Activated B cell treated with CpG ODN at 0.5 μM for 24 hours (primary cell): ENCODE measurements at regions not wholly inside any gene's neighbourhood (a gene's known extent, or its start where the extent isn't known, plus 50 kb on each side); places are given as distances from the start of the nearest gene placed in this dataset.
"Not testable (repeated sequence)": the region's sequence is repeated elsewhere in the genome, so short reads cannot be mapped to it uniquely, and the experiment has no call there.

Source experiments
- ATAC-seq: fragments of 200-7000 bp; cut with Tn5 transposase; one replicate; pipeline ENCODE4 v1.10.0; 2021; ENCODE audit warnings: low read depth, mild to moderate bottlenecking, moderate library complexity
- CTCF ChIA-PET: fragments of 350-600 bp; sonication (Branson Sonifier 250); formaldehyde crosslinking; loops from one replicate; lab custom pipeline; 2021; ENCODE audit warnings: antibody characterized with exemption; lab: Charles Lee
- POLR2A ChIA-PET: fragments of 350-600 bp; sonication (Branson Sonifier 250); formaldehyde crosslinking; loops from one replicate; lab custom pipeline; 2021; ENCODE audit warnings: antibody characterized with exemption; lab: Charles Lee
- DNase-seq: peaks from one replicate; pipeline ENCODE4 v3.0.0; 2022
- H3K27ac Mint-ChIP-seq: one replicate; pipeline ENCODE4 v1.8.0; 2020; ENCODE audit warnings: mixed read lengths
- H3K27me3 Mint-ChIP-seq: one replicate; pipeline ENCODE4 v1.8.0; 2021; ENCODE audit warnings: mixed read lengths
- H3K36me3 Mint-ChIP-seq: one replicate; pipeline ENCODE4 v1.8.0; 2021; ENCODE audit warnings: low read depth, mixed read lengths
- H3K4me1 Mint-ChIP-seq: one replicate; pipeline ENCODE4 v1.8.0; 2021; ENCODE audit warnings: mixed read lengths
- H3K4me3 Mint-ChIP-seq: one replicate; pipeline ENCODE4 v1.8.0; 2020; ENCODE audit warnings: mild to moderate bottlenecking, mixed read lengths
- H3K9me3 Mint-ChIP-seq: one replicate; pipeline ENCODE4 v1.8.0; 2020; ENCODE audit warnings: mixed read lengths
- intact Hi-C: fragments of 100-400 bp; cut with micrococcal nuclease; formaldehyde crosslinking; loops from one replicate; pipeline ENCODE4 v1.15.1; 2024
- TF ChIP-seq, protein P1 (sequence below): fragments of 200-600 bp; IDR thresholded peaks from one replicate; pipeline ENCODE4 v1.8.0; 2022; ENCODE audit warnings: antibody characterized with exemption, mild to moderate bottlenecking

DNA sequence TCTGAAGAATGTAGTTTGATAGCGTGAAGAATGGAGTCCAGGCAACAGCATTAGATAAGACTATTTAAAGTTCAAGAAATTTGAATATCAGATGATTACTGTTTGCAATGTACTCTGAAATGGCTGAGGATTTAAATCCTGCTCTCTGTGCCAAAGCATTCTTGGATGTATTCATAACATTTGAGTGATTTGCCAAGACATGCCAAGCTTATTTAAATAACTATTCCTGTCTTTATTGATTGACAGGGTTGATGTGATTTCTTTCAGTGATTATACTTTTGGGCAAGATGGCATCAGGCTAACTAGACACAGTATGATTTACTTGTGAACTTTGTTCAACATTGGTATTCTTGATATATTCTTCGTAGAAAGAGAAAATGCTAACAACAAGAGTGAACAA, 168.7 kb downstream of the GNAI1 start:
- Mint-ChIP-seq H3K4me3 (no peak overlapping the region), H3K36me3 (no peaks in the 10 kb centered on the region), H3K27me3 (no peaks in the 10 kb centered on the region), H3K4me1 (no peaks in the 10 kb centered on the region), H3K9me3 (peaks cover 5% of the 10 kb centered on the region), H3K27ac (no peak overlapping the region)
- ATAC-seq: no peak
- TF ChIP-seq, protein P1, sequence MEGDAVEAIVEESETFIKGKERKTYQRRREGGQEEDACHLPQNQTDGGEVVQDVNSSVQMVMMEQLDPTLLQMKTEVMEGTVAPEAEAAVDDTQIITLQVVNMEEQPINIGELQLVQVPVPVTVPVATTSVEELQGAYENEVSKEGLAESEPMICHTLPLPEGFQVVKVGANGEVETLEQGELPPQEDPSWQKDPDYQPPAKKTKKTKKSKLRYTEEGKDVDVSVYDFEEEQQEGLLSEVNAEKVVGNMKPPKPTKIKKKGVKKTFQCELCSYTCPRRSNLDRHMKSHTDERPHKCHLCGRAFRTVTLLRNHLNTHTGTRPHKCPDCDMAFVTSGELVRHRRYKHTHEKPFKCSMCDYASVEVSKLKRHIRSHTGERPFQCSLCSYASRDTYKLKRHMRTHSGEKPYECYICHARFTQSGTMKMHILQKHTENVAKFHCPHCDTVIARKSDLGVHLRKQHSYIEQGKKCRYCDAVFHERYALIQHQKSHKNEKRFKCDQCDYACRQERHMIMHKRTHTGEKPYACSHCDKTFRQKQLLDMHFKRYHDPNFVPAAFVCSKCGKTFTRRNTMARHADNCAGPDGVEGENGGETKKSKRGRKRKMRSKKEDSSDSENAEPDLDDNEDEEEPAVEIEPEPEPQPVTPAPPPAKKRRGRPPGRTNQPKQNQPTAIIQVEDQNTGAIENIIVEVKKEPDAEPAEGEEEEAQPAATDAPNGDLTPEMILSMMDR: no peak
- intact Hi-C loops: no loop called here
- ChIA-PET POLR2A (no interaction called here), CTCF (no interaction called here)
- no peak for DNase-seq

- no peaks in the 10 kb centered on the region for H3K4me1 Mint-ChIP-seq
- ChIA-PET CTCF (no interaction called here), POLR2A (no interaction called here)
- no peaks in the 10 kb centered on the region for H3K27me3 Mint-ChIP-seq
- no peak overlapping the region for H3K4me3 Mint-ChIP-seq
- no peaks in the 10 kb centered on the region for H3K36me3 Mint-ChIP-seq
- no peak overlapping the region for H3K27ac Mint-ChIP-seq
- peaks cover 5% of the 10 kb centered on the region for H3K9me3 Mint-ChIP-seq
- intact Hi-C loops: no loop called here
- DNase-seq (no peak), ATAC-seq (no peak)
- TF ChIP-seq, protein P1: no peak
Measured at GRCh38 chr7:80302636-80303035, 168.0 kb downstream of the GNAI1 start.

- ATAC-seq (no peak), DNase-seq (no peak)
- no peaks in the 10 kb centered on the region for H3K27me3 Mint-ChIP-seq
- H3K27ac Mint-ChIP-seq: no peak overlapping the region
- no peak overlapping the region for H3K4me3 Mint-ChIP-seq
- H3K36me3 Mint-ChIP-seq: no peaks in the 10 kb centered on the region
- no peaks in the 10 kb centered on the region for H3K4me1 Mint-ChIP-seq
- POLR2A ChIA-PET: no interaction called here
- TF ChIP-seq, protein P1: no peak
- intact Hi-C loops: no loop called here
- peaks cover 7% of the 10 kb centered on the region for H3K9me3 Mint-ChIP-seq
- CTCF ChIA-PET: no interaction called here
Measured at GRCh38 chr7:80302078-80302477, 167.4 kb downstream of the GNAI1 start.

GRCh38 chr7:80298201-80298600, 163.6 kb downstream of the GNAI1 start:
- peaks cover 18% of the 10 kb centered on the region for H3K9me3 Mint-ChIP-seq
- ATAC-seq (no peak), DNase-seq (no peak)
- intact Hi-C loops: no loop called here
- H3K36me3 Mint-ChIP-seq: no peaks in the 10 kb centered on the region
- no peak overlapping the region for H3K4me3 Mint-ChIP-seq
- TF ChIP-seq, protein P1: no peak
- no peak overlapping the region for H3K27ac Mint-ChIP-seq
- H3K4me1 Mint-ChIP-seq: no peaks in the 10 kb centered on the region
- no peaks in the 10 kb centered on the region for H3K27me3 Mint-ChIP-seq
- ChIA-PET CTCF (no interaction called here), POLR2A (no interaction called here)

DNA sequence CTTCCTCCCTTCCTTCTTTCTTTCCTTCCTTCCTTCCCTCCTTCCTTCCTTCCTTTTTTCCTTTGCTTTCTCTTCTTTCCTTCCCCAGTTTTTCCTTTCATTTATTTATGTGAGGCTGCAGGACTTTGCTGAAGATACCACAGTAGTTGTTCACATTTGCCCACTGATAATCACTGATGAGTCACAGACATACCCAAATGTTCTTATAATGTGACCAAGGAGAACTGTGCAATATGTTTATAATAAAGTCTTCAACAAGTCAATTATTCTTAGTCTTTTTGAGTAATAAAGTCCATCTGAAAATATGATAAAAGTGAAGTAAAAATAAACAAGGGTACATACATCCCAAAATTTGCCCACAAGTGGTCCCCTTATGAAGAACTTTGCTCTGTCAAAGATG, 159.7 kb downstream of the GNAI1 start:
- peaks cover 14% of the 10 kb centered on the region for H3K9me3 Mint-ChIP-seq
- no peak overlapping the region for H3K27ac Mint-ChIP-seq
- no peaks in the 10 kb centered on the region for H3K27me3 Mint-ChIP-seq
- CTCF ChIA-PET: no interaction called here
- H3K4me3 Mint-ChIP-seq: no peak overlapping the region
- no peak for DNase-seq
- no peak for ATAC-seq
- intact Hi-C loops: no loop called here
- no peaks in the 10 kb centered on the region for H3K36me3 Mint-ChIP-seq
- POLR2A ChIA-PET: no interaction called here
- TF ChIP-seq, protein P1: no peak
- H3K4me1 Mint-ChIP-seq: no peaks in the 10 kb centered on the region

GRCh38 chr7:80292634-80293033, 158.0 kb downstream of the GNAI1 start:
- intact Hi-C loops, CTCF ChIA-PET, H3K27me3 Mint-ChIP-seq, H3K27ac Mint-ChIP-seq, ATAC-seq, POLR2A ChIA-PET, H3K4me3 Mint-ChIP-seq, H3K4me1 Mint-ChIP-seq, H3K36me3 Mint-ChIP-seq, DNase-seq: not testable (repeated sequence)
- H3K9me3 Mint-ChIP-seq: peaks cover 14% of the 10 kb centered on the region
